ENCODE measurements at regions not wholly inside any gene's neighbourhood (a gene's known extent, or its start where the extent isn't known, plus 50 kb on each side); places are given as distances from the start of the nearest gene placed in this dataset.

- TF ChIP-seq CTCF (optimal IDR thresholded peaks at IDR 0.05 in 1 of 3, IDR thresholded peaks at IDR 0.05 in 1 of 3, conservative IDR thresholded peaks at IDR 0.05 in 1 of 3; ENCODE audit: extremely low read depth in 1 of 3, insufficient read depth in 2 of 3, low read length in 3 of 3) (no peak), EZH2 (IDR thresholded peaks at IDR 0.05; ENCODE audit: low read length) (no peak)
Measured at GRCh38 chr16:86459266-86459665, 51.1 kb upstream of the FOXF1 start.

Data from keratinocyte (primary cell).